Chondrocyte (in vitro differentiated cells): ENCODE measurements at regions not wholly inside any gene's neighbourhood (a gene's known extent, or its start where the extent isn't known, plus 50 kb on each side); places are given as distances from the start of the nearest gene placed in this dataset.

Experiments used
- DNase-seq: peaks from one replicate; pipeline ENCODE4 v3.0.0; 2021; ENCODE audit warnings: mixed read lengths, low spot score
- H3K27ac Mint-ChIP-seq: one replicate; pipeline ENCODE4 v1.8.0; 2021; ENCODE audit warnings: mild to moderate bottlenecking, moderate library complexity, mixed read lengths; ENCODE audit not compliant: unreplicated experiment
- H3K27me3 Mint-ChIP-seq: 2 replicates; pipeline ENCODE4 v1.8.0; 2021; ENCODE audit warnings: low read depth, mixed read lengths
- H3K36me3 Mint-ChIP-seq: 2 replicates; pipeline ENCODE4 v1.8.0; 2021; ENCODE audit warnings: low read depth, mixed read lengths
- H3K4me1 Mint-ChIP-seq: 2 replicates; pipeline ENCODE4 v1.8.0; 2021; ENCODE audit warnings: low read depth, mild to moderate bottlenecking, mixed read lengths
- H3K4me3 Mint-ChIP-seq: one replicate; pipeline ENCODE4 v1.8.0; 2021; ENCODE audit warnings: mild to moderate bottlenecking, moderate library complexity, mixed read lengths; ENCODE audit not compliant: unreplicated experiment
- H3K9me3 Mint-ChIP-seq: 2 replicates; pipeline ENCODE4 v1.8.0; 2021; ENCODE audit warnings: low read depth, mixed read lengths
- CTCF ChIP-seq: fragments of 200-600 bp; sonication (generic); IDR thresholded peaks from 2 replicates; pipeline ENCODE4 v1.5.0; 2021; ENCODE audit warnings: antibody characterized with exemption, mild to moderate bottlenecking, moderate library complexity

DNA sequence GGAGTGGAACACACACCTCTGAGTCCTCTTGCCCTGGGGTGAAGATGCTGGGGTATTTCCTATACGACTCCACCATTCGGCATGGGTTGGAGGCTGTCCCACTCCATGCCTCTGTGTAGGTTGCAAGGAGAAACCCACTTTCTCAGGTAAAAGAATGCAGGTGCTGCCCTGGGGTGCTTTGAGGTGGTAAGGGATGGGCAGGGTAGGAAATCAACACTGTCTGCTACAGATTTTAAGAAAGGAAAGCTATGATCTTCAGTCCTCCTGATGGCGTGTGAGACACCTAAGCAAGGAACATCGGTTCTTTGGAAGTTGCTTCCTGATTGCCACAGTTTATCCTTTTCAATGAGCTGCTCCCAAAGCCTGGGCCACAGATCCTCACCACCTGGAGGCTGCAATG is 209.2 kb downstream of the NCK2 start:
- Mint-ChIP-seq H3K36me3 (peaks cover 2% of the 10 kb centered on the region), H3K4me3 (no peak overlapping the region), H3K27ac (no peak overlapping the region), H3K4me1 (no peaks in the 10 kb centered on the region), H3K9me3 (peaks cover 10% of the 10 kb centered on the region), H3K27me3 (peaks cover 38% of the 10 kb centered on the region)
- DNase-seq: no peak
- no peak for TF ChIP-seq CTCF

GRCh38 chr2:105952131-105952530 is 207.4 kb downstream of the NCK2 start:
- TF ChIP-seq CTCF: no peak
- Mint-ChIP-seq H3K4me3 (no peak overlapping the region), H3K9me3 (no peaks in the 10 kb centered on the region), H3K27me3 (peaks cover 34% of the 10 kb centered on the region), H3K4me1 (no peaks in the 10 kb centered on the region), H3K36me3 (no peaks in the 10 kb centered on the region), H3K27ac (no peak overlapping the region)
- no peak for DNase-seq

DNA sequence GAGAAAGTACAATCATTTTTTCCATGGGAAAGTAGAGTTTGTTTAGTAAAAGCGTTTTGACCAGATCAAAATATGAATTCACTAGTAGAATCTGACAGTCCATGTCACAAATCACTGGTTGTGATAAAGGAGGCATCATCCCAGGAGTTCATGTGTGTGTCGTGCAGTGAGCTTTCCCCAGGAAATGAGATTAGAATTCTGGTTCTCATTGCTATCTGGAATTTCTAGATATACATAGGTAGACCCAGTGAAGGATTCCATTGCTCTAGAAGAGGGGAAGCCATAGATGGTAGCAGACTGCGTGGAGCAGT is 206.6 kb downstream of the NCK2 start:
- H3K4me1 Mint-ChIP-seq: no peaks in the 10 kb centered on the region
- no peaks in the 10 kb centered on the region for H3K9me3 Mint-ChIP-seq
- peaks cover 38% of the 10 kb centered on the region for H3K27me3 Mint-ChIP-seq
- DNase-seq: no peak
- H3K4me3 Mint-ChIP-seq: no peak overlapping the region
- no peak overlapping the region for H3K27ac Mint-ChIP-seq
- no peak for TF ChIP-seq CTCF
- H3K36me3 Mint-ChIP-seq: no peaks in the 10 kb centered on the region

DNA sequence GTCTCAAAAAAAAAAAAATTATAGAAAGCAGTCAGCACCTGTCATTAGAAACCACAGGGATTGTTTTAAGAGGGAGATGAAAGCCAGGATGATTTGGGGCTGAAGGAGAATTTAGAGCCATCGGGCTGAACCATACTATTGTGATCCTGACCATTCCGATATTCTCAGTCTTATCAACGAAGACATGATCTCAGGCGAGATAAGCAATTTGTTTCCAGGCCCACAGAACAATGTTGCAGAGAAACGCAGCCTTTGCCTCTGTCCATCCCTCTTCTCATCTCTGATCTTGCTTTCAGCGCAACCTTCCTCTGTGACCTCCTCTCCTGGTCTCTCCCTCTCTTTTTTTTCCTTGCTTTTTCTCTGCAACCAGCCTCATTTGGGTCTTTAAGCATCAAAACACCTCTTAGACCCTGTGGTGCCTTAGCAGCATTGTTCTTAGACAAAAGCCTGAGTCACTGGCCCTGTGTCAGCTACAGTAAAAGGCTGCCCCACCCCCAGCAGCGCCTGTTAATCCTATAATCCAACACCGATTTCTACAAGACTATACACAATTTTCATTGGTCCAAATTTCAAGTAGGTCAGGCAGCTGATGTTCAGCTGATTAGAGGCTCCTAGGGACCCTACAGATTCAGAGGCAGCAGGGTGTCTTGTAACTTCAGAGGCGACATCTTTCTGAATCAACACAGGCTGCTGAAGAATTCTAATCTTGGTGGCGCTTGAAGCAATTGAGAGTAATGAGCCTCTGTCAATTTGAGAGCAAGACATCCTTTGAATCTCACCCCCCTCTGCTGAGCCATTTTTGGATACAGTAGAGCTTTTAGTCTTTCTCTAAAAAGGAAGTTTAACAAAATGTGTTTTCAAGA is 206.0 kb downstream of the NCK2 start:
- no peak for DNase-seq
- H3K4me1 Mint-ChIP-seq: no peaks in the 10 kb centered on the region
- no peaks in the 10 kb centered on the region for H3K9me3 Mint-ChIP-seq
- no peaks in the 10 kb centered on the region for H3K36me3 Mint-ChIP-seq
- H3K27me3 Mint-ChIP-seq: peaks cover 37% of the 10 kb centered on the region
- no peak overlapping the region for H3K27ac Mint-ChIP-seq
- TF ChIP-seq CTCF: no peak
- no peak overlapping the region for H3K4me3 Mint-ChIP-seq

DNA sequence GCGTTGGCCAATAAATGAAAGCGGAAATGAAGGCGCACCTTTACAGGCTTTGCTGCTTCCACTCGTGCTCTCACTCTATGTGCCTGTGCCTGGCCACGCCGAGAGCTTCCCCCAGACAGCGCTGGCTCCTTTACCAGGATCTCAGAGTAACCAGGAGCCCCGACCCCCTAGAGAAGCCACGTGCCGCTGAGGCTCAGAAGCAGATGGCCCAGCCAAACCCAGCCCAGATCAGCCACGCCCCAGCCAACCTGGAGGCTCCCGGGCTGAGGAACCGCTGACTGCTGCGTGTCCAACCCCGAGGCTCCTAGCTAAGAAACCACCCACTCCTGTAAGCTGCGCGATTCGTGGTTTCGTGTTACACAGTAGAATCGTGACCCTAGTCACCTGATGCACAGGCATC is 199.3 kb downstream of the NCK2 start:
- DNase-seq: no peak
- Mint-ChIP-seq H3K4me1 (no peaks in the 10 kb centered on the region), H3K27me3 (peaks cover 9% of the 10 kb centered on the region), H3K27ac (no peak overlapping the region), H3K36me3 (no peaks in the 10 kb centered on the region), H3K9me3 (peaks cover 7% of the 10 kb centered on the region), H3K4me3 (no peak overlapping the region)
- TF ChIP-seq CTCF: no peak
